ENCODE measurements at regions not wholly inside any gene's neighbourhood (a gene's known extent, or its start where the extent isn't known, plus 50 kb on each side); places are given as distances from the start of the nearest gene placed in this dataset.
"Not testable (repeated sequence)": the region's sequence is repeated elsewhere in the genome, so short reads cannot be mapped to it uniquely, and the experiment has no call there.

DNA sequence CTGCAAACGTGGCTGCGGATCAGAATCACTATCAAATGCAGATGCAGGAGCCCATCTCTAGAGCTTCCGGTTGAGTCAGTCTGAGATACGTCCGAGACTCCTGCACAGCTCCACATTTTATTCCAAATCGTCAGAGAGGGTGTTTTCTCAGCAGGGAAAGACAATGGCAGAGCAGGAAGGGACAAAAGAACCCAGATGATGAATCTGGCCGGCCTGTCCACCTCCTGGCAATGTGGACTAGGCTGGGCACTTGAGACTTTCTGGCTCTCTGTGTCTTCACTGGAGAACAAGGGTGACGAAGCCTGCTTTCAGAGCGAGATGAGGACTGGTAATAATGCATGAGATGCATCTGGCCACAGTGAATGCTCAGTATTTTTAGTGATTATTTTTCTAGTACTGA, 255.9 kb upstream of the MYT1L start:
- DNase-seq (ENCODE audit: low read depth) = no peak

DNA sequence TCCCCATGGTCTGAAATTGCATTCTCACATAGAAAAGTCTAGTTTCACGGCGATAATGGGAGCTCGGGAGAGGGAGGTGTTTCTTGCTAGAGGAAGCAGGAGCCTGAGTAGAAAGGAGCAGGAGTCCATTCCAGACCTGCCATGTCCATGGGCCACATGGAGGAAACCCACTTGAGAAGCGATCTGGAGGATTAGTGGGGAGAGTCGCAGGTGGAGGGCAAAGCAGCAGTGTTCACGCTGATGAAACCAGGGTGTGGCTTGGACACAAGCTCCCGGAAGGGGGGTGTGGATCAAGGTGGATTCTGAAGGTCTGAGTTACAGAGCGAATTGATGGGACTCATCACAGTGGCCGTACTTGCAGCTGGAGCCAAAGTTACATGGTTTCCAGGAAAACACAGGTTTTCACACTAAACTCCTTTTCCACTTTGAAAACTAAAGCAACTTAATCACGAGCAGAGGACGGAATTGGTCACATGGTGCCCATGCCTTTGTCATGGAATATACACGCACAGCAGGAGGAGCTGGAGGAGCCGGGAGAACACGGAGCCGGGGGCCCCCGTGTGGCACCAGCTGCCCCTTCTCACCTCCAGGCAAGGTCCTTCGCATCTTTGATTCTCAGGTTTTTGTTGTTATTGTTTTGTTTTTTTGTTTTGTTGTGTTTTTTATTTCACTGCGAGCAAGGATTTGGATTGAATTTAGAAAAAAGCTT, 255.1 kb upstream of the MYT1L start:
- no peak for DNase-seq (ENCODE audit: low read depth)

DNA sequence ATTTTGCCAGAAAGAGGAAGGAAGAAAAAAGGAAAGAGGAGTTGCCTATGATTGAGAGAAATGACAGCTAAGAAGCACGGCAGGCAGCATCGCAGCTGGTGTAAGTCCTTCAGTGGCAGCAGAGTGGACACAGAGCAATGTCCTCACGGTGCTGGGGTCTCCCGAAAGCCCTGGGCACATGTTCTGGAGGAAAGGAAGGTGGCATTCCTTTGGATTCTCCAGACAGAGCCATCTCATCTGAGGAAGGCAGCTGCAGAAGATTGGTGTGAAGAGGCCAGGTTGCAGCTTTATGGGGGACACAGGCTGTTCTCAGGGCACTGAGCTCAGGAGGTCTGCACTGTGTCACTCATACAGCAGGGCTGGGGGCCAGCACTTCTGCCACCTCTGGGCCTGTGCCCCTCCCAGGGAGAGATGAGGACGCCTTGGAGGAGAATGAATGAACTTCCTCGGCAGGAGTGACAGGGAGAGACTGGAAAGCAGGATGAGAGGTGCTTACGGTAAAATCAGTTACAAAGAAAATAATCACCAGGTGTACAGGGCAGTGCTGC, 252.0 kb upstream of the MYT1L start:
- no peak for DNase-seq (ENCODE audit: low read depth)

DNA sequence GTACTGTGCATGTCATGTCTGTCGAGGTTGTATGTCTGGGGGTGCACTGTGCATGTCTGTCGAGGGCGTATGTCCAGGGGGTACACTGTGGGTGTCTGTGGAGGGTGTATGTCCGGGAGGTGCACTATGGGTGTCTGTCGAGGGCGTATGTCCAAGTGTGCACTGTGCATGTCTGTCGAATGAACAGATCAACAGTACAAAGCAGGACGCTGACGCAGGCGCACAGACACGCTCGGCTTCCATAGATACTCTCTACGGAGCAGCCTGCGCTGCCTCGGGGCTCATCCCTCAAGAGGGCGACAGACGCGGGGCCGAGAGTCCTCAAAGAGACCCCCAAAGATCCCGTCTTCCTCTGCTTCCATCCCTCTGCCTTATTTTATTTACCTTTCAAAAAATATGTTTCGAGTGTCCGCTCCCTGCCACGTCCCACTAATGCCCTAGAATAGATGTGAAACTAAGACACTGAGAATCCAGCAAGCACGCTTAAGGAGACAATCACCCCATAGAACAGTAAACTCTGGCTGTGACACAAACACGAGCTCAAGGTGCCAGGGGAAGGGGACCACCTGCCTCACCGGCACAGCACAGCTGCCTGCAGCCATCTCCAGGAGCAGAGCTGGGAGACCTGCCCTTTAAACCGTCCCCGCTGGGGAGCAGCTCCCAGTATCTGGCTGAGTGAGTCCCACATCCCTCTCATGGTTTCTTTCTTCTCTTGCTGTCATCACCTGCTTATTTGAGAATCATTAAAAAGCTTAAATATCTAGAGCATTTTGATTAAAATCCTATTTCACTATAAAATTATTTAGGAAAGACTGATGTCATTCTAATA, 250.5 kb upstream of the MYT1L start:
- no peak for DNase-seq (ENCODE audit: low read depth)

DNA sequence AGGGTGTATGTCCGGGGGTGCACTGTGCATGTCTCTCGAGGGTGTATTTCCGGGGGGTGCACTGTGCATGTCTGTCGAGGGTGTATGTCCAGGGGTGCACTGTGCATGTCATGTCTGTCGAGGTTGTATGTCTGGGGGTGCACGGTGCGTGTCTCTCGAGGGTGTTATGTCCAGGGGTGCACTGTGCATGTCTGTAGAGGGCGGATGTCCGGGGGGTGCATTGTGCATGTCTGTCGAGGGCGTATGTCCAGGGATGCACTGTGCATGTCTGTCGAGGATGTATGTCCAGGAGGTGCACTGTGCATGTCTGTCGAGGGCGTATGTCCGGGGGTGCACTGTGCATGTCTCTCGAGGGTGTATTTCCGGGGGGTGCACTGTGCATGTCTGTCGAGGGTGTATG, 249.8 kb upstream of the MYT1L start:
- not testable (repeated sequence) for DNase-seq (ENCODE audit: low read depth)

DNA sequence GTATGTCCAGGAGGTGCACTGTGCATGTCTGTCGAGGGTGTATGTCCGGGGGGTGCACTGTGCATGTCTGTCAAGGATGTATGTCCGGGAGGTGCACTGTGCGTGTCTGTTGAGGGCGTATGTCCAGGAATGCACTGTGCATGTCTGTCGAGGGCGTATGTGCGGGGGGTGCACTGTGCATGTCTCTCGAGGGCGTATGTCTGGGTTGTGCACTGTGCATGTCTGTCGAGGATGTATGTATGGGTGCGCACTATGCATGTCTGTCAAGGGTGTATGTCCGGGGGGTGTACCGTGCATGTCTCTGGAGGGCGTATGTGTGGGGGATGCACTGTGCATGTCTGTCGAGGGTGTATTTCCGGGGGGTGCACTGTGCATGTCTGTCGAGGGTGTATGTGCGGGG, 249.3 kb upstream of the MYT1L start:
- DNase-seq (ENCODE audit: low read depth) = no peak

DNA sequence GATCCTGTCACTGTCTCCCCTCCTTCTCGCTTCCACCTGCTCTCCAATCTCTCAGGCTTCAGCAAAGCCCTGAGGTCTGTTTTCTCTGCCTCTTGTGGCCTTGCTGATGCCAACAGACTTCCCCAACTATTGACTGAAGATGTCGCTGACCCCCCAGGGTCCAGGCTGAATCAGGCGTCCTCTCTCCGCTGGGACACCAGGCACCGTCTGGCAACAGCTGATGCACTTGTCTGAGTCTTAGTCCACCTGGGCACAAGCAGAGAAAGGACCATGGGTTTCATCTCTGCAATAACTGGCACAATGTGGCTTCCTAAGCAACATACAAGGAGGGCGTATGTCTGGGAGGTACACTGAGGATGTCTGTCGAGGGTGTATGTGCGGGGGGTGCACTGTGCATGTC, 248.7 kb upstream of the MYT1L start:
- DNase-seq (ENCODE audit: low read depth) = no peak

DNA sequence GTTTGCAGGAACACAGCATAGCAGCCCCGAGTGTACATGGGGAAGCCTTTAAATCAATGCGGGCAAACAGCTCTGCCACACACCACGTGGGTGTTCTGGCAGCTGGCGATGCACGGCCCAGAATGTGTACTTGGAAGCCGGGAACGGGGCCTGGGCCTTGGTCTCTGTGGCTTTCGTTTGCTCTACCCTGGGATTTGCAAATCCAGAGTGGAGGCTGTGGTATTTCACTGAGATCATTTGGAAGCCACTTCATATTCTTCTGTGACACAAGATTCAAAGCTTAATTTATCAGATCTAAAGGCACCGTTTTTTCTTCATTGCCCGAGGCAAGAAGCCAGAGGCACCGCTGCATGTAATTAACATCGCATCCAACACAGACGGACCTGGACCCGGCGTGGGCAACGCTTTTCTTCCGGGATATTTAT, 246.3 kb upstream of the MYT1L start:
- DNase-seq (ENCODE audit: low read depth) = no peak

DNA sequence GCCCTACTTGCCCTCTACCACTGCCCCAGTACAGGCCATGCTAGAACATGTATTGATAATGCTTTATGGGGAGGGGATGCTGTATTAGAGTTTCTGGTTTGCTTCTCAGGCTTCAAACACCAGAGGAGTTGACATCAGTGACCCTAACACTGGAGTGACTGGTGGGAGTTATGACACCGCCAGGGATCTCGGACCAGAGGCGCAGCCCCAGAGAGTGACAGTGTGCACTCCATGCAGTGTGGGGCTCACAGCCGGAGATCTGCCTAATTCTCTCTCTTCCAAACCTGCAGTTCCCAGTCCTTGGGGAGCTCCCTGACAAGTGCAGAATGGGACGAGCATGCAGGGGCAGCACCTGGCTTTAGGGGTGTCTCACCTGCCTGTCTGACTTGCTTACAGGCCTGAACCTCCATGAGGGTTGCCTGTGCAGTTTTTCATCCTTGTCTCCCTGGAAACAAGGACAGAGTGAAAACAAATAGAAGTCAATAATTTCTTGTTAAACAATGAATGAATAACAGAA, 244.9 kb upstream of the MYT1L start:
- DNase-seq (ENCODE audit: low read depth) = no peak

DNA sequence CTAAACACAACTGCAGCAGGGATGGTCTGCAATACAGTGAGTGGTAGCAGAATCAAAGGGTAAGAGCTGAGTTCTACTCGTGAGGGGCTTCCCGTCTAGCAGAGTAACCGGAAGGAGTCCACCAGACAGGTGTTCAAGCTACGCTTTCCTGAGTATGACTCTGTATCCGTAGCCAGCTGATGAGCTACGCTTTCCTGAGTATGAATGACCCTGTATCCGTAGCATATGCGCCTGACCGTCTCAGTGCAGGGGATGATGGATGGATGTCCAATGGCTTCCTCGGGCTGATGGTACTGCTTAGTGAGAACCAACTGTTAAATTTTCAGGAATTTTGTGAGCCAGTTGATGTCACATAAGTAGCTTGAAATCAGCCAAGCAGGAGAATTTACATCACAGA, 244.1 kb upstream of the MYT1L start:
- no peak for DNase-seq (ENCODE audit: low read depth)

DNA sequence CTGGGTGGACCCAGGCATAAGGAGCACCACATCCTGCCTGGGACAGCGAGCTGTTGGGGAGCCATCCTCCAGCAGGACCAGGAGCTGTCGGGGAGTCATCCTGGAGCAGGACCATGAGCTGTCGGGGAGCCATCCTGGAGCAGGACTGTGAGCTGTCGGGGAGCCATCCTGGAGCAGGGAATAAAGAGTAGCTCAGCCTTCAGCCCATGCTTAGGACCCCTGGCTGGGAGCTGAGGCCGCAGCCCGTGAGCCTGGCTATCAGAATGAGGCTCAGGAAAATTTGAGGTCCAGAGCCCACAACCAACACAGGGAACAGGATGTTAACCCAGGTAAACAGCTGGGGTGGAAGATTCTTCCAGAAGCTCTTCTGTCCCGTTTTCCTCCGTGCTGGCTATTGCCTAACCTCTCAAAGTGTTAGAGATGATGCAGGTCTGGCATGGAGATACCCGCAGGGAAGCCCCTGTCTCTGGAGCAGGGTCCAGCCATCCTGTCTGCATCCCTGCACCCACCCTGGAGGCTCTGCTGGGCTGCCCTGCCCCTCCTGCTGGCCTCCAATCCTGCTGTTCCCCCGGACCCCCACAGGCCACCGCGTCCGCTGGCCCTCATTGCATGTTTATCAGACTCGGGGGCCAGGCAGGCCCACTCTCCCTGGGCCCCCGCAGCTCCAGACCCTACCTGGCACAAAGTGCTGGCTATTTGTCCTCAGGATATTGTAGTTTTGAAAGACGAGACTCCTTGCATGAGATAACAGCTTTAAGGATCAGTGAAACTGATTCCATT, 243.5 kb upstream of the MYT1L start:
- DNase-seq (ENCODE audit: low read depth) = no peak

DNA sequence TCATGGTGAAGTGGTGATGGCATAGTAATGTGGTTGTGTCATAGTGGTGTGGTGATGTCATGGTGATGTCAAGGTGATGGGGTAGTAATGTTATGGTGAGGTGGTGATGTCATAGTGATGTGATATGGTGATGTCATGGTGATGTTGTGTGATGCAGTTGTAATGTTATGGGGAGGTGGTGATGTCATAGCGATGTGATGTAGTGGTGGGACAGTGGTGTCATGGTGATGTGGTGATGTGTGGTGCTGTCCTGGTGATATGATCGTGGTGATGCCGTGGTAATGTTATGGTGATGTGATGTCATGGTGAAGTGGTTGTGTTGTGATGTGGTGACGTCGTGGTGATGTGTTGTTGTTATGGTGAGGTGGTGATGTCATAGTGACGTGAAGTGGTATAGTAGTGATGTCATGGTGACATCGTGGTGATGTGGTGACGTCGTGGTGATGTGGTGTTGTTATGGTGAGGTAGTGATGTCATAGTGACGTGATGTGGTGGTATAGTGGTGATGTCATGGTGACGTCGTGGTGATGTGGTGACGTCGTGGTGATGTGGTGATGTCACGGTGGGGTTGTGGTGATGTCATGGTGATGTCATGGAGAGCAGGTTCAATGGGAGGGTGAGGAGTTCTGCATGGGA, 242.7 kb upstream of the MYT1L start:
- no peak for DNase-seq (ENCODE audit: low read depth)

DNA sequence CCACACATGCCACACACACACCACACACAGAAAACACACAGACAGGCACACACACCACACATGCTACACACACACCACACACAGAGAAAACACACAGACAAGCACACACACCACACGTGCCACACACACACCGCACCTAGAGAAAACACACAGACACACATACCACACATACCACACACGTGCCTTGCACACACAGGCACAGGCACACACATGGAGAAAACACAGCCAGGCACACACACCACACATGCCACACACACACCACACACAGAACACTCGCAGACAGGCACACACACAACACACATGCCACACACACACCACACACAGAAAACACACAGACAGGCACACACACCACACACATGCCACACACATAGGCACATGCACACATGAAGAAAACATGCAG, 242.1 kb upstream of the MYT1L start:
- no peak for DNase-seq (ENCODE audit: low read depth)

DNA sequence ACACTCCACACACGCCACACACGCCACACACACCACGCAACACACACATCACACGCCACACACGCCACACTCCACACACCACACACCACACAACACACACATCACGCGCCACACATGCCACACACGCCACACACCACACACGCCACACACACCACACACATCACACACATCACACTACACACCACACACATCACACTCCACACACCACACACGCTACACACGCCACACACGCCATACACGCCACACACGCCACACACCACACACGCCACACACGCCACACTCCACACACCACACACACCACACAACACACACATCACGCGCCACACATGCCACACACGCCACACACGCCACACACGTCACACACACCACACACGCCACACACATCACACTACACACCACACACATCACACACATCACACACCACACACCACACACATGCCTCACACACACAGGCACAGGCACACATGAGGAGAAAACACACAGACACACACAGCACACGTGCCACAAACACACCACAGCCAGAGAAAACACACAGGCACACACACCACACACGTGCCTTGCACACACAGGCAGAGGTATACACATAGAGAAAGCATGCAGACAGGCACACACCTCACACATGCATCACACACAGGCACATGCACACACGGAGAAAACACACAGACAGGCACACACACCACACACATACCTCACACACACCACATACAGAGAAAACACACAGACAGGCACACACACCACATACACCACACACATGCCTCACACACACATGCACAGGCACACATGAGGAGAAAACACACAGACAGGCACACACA, 241.5 kb upstream of the MYT1L start:
- DNase-seq (ENCODE audit: low read depth) = no peak

DNA sequence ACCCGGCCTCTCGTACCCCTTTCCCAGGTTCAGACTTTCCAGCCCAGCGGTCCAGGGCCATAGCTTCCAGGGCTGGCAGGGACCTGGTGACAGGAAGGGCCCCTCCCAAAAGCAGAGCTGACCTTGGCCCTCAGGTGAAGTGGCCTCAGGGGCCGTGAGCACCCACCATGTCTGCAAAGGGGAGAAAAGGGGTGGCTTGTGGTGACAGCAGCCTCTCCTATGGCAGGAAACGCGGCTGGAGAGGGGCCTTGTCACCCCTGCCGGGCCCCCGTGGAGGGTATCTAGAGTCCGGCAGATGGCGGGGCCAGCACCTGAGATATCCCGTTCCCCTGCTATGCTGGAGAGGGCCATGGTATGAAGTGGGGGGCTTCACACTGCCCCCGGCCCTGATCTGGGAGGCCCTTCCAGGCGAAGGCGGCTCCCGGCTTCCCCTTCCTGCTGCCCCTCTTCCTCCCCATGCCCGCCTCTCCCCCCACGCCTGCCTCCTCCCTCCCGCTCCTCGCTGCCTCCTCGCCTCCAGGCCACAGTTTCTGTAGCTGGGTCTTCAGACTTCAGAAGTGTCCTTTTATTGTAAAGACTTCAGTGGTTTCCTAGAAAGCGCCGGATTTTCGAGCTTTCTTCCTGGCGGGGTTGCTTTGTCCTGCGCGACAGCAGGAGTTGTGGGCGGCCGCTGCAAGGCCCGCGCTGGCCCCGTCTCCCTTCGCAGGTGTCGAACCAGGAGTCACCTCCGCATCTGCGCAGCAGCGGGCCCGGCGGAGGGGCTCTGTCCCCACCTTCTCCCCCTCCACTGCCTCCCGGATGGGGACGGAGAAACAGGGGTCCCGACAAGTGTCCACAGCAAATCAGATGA, 240.5 kb upstream of the MYT1L start:
- no peak for DNase-seq (ENCODE audit: low read depth)

DNA sequence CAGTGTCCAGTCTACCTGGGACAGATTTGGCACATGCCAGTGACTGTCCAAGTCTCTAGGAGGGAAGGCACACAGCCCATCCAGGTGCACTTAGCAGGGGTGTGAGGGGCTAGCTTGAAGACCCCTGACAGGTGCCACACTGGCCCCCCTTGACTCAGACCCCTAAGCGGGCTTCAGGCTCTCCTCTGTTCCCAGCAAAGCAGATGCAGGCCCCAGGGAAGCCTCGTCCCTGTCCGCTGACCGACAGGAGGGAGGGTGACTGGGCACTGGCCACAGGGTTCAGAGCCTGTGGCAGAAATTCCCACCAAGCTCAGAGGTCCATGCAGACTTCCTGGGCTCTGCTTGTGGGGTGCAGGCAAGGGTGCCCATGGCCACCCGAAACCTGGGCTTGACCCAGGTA, 239.8 kb upstream of the MYT1L start:
- DNase-seq (ENCODE audit: low read depth) = no peak

DNA sequence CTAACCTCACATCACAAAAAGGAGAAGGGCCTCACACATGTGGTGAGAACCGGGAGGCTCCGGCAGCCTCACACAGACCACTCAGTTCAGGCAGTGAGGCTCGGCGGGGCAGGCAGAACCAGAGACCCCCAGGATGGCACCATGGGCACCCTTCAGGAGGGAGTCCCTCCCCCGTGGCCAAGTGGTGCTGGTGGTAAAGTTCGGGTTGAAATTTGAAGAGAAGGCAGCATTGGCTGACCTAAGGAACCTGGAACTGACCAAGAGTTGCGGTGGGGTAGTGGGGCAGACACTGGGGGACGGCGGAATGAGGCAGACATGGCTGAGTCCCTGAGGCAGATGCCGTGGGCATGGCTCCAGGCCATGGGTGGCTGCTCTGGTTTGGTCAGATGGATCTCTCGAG, 239.3 kb upstream of the MYT1L start:
- DNase-seq (ENCODE audit: low read depth) = no peak

DNA sequence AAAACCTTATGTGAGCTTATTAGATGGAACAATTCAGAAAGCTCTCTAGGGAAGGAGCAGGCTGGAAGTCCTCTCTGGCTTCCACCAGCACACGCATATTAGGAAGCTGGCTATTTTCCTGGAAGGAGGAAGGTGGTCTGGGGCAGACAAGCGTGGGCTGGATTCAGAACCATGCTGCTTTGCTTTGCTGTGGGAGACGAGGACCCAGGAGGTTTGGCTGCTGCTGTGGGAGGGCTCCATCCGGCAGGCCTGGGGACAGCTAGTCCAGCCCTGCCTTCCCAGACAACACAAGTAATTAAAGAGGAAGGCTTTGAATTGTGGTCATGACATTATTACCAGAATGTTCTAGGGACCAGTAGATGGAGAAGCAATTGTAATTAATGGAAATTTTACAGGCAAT, 238.8 kb upstream of the MYT1L start:
- DNase-seq (ENCODE audit: low read depth) = no peak

DNA sequence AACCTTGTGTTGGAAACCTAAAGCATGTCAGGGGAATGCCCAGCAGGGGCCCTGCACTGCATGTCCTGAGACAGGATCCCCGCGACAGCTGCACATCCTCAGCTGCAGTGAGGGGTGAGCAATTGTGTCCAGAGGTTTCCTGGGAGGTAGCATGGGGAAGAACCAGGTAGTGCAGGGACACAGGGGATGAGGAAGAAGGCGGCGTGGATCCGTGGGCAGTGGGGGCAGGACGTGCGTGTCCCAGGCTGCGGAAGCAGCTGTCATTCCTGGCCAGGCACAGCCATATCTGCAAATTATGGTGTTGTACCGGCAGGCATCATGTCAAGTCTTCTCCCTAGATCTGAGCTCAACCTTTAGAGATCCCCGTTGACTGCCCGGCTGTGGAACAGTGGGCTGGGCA, 238.2 kb upstream of the MYT1L start:
- DNase-seq (ENCODE audit: low read depth) = no peak

DNA sequence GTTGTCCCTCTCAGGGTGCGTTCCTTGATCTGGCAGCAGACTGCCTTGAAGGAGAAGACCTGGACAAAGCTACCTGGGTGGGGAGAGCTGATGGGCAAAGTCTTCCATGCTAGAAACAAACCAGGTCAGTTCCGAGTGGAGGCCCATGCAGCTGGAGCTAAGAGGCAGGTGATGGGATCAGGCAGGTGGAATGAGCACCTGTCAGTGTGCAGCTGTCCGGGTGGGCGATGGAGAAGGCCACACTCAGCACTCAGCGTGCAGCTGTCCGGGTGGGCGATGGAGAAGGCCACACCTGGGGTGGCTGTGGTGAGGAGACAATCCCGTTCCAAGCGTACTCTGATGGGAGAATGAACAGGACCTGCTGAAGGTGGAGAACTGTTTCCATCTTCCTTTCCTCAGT, 237.3 kb upstream of the MYT1L start:
- DNase-seq (ENCODE audit: low read depth) = no peak
